ENCODE measurements at regions not wholly inside any gene's neighbourhood (a gene's known extent, or its start where the extent isn't known, plus 50 kb on each side); places are given as distances from the start of the nearest gene placed in this dataset.

- TF ChIP-seq, protein P1, sequence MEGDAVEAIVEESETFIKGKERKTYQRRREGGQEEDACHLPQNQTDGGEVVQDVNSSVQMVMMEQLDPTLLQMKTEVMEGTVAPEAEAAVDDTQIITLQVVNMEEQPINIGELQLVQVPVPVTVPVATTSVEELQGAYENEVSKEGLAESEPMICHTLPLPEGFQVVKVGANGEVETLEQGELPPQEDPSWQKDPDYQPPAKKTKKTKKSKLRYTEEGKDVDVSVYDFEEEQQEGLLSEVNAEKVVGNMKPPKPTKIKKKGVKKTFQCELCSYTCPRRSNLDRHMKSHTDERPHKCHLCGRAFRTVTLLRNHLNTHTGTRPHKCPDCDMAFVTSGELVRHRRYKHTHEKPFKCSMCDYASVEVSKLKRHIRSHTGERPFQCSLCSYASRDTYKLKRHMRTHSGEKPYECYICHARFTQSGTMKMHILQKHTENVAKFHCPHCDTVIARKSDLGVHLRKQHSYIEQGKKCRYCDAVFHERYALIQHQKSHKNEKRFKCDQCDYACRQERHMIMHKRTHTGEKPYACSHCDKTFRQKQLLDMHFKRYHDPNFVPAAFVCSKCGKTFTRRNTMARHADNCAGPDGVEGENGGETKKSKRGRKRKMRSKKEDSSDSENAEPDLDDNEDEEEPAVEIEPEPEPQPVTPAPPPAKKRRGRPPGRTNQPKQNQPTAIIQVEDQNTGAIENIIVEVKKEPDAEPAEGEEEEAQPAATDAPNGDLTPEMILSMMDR (conservative IDR thresholded peaks at IDR 0.05; ENCODE audit: low read length) = no peak
- no peak for TF ChIP-seq EZH2phosphoT487 (IDR thresholded peaks at IDR 0.05; ENCODE audit: borderline replicate concordance)
Observed at GRCh38 chr1:194339471-194339870, 1153.1 kb upstream of the B3GALT2 start.

Measured in Loucy (cell line).